Activated CD8-positive, alpha-beta T cell treated with anti-CD3 and anti-CD28 coated beads for 36 hours (primary cell): ENCODE measurements at regions not wholly inside any gene's neighbourhood (a gene's known extent, or its start where the extent isn't known, plus 50 kb on each side); places are given as distances from the start of the nearest gene placed in this dataset.

Experiments
- ATAC-seq: fragments of 200-7000 bp; cut with Tn5 transposase; one replicate; pipeline ENCODE4 v1.10.0; 2021; ENCODE audit warnings: mild to moderate bottlenecking, moderate library complexity
- CTCF ChIA-PET: fragments of 350-600 bp; sonication (Branson Sonifier 250); formaldehyde crosslinking; loops from one replicate; lab custom pipeline; 2021; ENCODE audit warnings: antibody characterized with exemption; lab: Charles Lee
- POLR2A ChIA-PET: fragments of 350-600 bp; sonication (Branson Sonifier 250); formaldehyde crosslinking; loops from one replicate; lab custom pipeline; 2021; ENCODE audit warnings: antibody characterized with exemption; lab: Charles Lee
- DNase-seq: peaks from one replicate; pipeline ENCODE4 v3.0.0-alpha.2; 2020
- H3K27ac Mint-ChIP-seq: one replicate; pipeline ENCODE4 v1.8.0; 2021; ENCODE audit warnings: mild to moderate bottlenecking, mixed read lengths
- H3K27me3 Mint-ChIP-seq: one replicate; pipeline ENCODE4 v1.8.0; 2021; ENCODE audit warnings: mixed read lengths
- H3K36me3 Mint-ChIP-seq: one replicate; pipeline ENCODE4 v1.8.0; 2021; ENCODE audit warnings: low read depth, mixed read lengths
- H3K4me1 Mint-ChIP-seq: one replicate; pipeline ENCODE4 v1.8.0; 2021; ENCODE audit warnings: low read depth, mixed read lengths
- H3K4me3 Mint-ChIP-seq: one replicate; pipeline ENCODE4 v1.8.0; 2021; ENCODE audit warnings: mild to moderate bottlenecking, moderate library complexity, mixed read lengths
- H3K9me3 Mint-ChIP-seq: one replicate; pipeline ENCODE4 v1.8.0; 2021; ENCODE audit warnings: mixed read lengths
- CTCF ChIP-seq: fragments of 200-600 bp; IDR thresholded peaks from one replicate; pipeline ENCODE4 v1.8.0; 2022; ENCODE audit warnings: antibody characterized with exemption, mild to moderate bottlenecking
- intact Hi-C: fragments of 100-400 bp; cut with micrococcal nuclease; formaldehyde crosslinking; loops from one replicate; pipeline ENCODE4 v1.10.0; 2022

DNA sequence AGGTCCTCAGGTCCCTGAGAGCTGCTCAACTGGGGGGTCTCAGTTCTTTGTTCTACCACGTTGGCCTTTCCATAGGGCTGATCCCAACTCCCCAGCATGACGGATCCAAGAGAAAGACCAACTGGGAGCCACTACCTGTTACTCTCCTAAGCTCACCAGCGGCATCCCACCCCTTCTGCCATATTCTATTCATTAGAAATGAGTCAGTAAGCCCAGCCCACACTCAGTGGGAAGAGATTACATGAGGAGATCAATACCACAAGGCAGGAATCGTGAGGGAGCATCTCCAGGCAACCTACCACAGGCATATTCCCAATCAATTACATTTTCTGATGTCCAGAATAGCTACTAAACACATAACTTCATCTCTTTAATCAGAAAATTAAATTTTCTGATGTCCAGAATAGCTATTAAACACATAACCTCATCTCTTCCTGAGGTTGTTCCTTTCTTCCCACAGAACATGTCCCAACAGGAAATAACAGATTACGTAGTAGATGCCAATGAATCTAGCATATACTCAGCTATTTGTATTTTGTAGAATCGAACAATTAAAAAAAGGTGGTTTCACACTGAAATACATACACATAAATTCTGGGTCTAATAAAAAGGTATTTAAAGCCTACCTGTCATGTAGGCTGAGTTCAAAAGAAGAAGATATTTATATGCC is 708.1 kb upstream of the ARGLU1 start:
- CTCF ChIA-PET = no interaction called here
- intact Hi-C loops = no loop called here
- Mint-ChIP-seq H3K36me3 (no peaks in the 10 kb centered on the region), H3K4me1 (no peaks in the 10 kb centered on the region), H3K9me3 (peaks cover 1% of the 10 kb centered on the region), H3K4me3 (no peak overlapping the region), H3K27ac (no peak overlapping the region), H3K27me3 (no peaks in the 10 kb centered on the region)
- ATAC-seq (no peak), DNase-seq (no peak)
- no peak for TF ChIP-seq CTCF
- POLR2A ChIA-PET = no interaction called here

DNA sequence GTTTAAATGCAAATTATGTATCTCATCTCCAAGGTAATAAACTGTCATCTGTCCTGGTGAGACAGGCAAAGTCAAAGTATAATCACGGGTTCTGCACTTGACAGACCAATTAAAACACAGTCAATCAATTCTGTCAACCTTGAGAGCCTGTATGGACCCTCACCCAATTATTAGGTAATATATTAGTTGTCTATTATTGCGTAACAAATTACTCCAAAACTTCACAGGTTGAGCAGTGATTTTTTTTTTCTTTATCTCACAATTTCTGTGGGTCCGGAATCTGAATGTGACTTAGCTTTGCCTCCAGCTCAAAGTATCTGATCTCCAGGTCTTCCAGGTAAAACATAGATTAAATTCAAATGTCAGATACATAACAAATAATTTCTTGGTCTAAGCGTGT is 707.4 kb upstream of the ARGLU1 start:
- intact Hi-C loops = no loop called here
- Mint-ChIP-seq H3K4me1 (no peaks in the 10 kb centered on the region), H3K27ac (no peak overlapping the region), H3K4me3 (no peak overlapping the region), H3K36me3 (no peaks in the 10 kb centered on the region), H3K27me3 (no peaks in the 10 kb centered on the region), H3K9me3 (peaks cover 1% of the 10 kb centered on the region)
- ATAC-seq = no peak
- no peak for TF ChIP-seq CTCF
- POLR2A ChIA-PET = no interaction called here
- DNase-seq = no peak
- CTCF ChIA-PET = no interaction called here

GRCh38 chr13:107271227-107271626 is 703.3 kb upstream of the ARGLU1 start:
- DNase-seq (no peak), ATAC-seq (no peak)
- ChIA-PET CTCF (no interaction called here), POLR2A (no interaction called here)
- H3K4me3 Mint-ChIP-seq = no peak overlapping the region
- no peaks in the 10 kb centered on the region for H3K4me1 Mint-ChIP-seq
- peaks cover 4% of the 10 kb centered on the region for H3K9me3 Mint-ChIP-seq
- no peaks in the 10 kb centered on the region for H3K27me3 Mint-ChIP-seq
- H3K36me3 Mint-ChIP-seq = no peaks in the 10 kb centered on the region
- intact Hi-C loops = no loop called here
- no peak for TF ChIP-seq CTCF
- no peak overlapping the region for H3K27ac Mint-ChIP-seq

DNA sequence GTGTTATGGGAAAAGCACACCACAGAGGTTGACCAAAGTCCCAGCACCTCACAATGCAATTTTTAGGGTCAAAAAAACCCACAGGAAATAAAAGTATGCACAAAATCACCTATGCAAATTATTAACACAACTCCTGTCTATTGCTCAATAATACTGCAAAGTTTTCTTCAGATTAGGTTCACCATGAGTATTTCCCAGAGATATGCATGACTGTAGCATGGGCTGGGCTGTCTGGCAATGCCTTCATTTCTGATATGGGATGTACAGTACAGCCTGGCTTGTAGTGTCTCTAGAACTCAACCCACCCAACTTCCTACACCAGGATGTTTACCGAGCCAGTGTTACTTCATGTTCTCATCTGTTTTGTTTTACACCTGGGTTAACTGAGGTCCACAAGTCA is 698.7 kb upstream of the ARGLU1 start:
- no peak overlapping the region for H3K27ac Mint-ChIP-seq
- no peaks in the 10 kb centered on the region for H3K4me1 Mint-ChIP-seq
- no peak for TF ChIP-seq CTCF
- peaks cover 4% of the 10 kb centered on the region for H3K9me3 Mint-ChIP-seq
- POLR2A ChIA-PET = no interaction called here
- intact Hi-C loops = no loop called here
- H3K36me3 Mint-ChIP-seq = no peaks in the 10 kb centered on the region
- CTCF ChIA-PET = no interaction called here
- H3K27me3 Mint-ChIP-seq = no peaks in the 10 kb centered on the region
- ATAC-seq (no peak), DNase-seq (no peak)
- H3K4me3 Mint-ChIP-seq = no peak overlapping the region

DNA sequence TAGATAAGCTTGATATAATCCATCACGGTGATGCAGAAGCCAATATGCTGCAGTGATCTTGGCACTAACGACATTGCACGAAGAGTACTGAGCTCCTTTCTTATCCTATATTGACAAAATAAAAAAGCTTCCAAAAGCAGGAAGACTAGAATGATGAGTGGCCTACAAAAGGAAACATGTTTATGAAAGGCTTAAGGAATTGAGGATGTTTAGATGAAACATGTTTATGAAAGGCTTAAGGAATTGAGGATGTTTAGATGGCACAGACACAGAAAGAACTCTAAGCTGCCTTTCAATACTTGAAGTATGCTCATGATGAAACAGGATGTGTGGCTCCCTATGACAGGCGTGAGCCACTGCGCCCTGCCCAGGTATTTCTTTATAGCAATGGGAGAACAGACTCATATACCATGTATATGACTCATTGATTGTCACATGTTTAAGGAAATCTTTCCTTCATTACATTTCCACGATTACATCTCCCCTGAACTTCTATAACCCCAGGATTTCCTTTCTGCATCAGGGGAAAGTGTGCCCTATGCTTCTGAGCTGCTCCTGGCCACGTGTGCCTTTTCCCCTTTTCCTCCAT is 690.8 kb upstream of the ARGLU1 start:
- intact Hi-C loops = no loop called here
- ATAC-seq (no peak), DNase-seq (no peak)
- TF ChIP-seq CTCF = no peak
- Mint-ChIP-seq H3K9me3 (peaks cover under 1% of the 10 kb centered on the region), H3K36me3 (no peaks in the 10 kb centered on the region), H3K27ac (no peak overlapping the region), H3K4me3 (no peak overlapping the region), H3K27me3 (no peaks in the 10 kb centered on the region), H3K4me1 (no peaks in the 10 kb centered on the region)
- CTCF ChIA-PET = no interaction called here
- POLR2A ChIA-PET = no interaction called here
